ENCODE measurements at regions not wholly inside any gene's neighbourhood (a gene's known extent, or its start where the extent isn't known, plus 50 kb on each side); places are given as distances from the start of the nearest gene placed in this dataset.

DNA sequence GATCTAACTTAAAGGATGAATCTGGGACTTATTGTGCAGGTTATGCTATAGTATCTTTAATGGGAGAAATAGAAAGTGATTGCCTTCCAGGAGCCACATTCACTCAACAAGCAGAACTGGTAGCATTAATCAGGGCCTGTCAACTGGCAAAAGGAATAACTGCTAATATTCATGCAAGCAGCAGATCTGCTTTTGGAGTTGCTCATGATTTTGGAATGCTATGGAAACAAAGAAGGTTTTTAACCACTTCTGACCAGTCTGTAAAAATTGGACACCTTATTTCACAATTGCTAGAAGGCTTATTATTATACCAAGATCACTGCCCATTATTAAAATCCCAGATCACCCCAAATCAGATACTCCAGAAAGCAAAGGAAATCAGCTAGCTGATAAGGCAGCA lies 200.4 kb downstream of the MREG start (continued):
- TF ChIP-seq SRF (IDR thresholded peaks at IDR 0.05; ENCODE audit: low read depth, low read length), result no peak

All from H1 (cell line).